SH-SY5Y (cell line): ENCODE measurements at regions not wholly inside any gene's neighbourhood (a gene's known extent, or its start where the extent isn't known, plus 50 kb on each side); places are given as distances from the start of the nearest gene placed in this dataset.

Experiments
- GATA2 ChIP-seq: IDR thresholded peaks from 2 replicates; pipeline ENCODE4 v1.6.1; 2011; ENCODE audit warnings: mild to moderate bottlenecking, low read depth, low read length
- GATA3 ChIP-seq: IDR thresholded peaks from 2 replicates; pipeline ENCODE4 v1.6.1; 2011; ENCODE audit warnings: low read depth, mild to moderate bottlenecking, low read length, moderate library complexity

DNA sequence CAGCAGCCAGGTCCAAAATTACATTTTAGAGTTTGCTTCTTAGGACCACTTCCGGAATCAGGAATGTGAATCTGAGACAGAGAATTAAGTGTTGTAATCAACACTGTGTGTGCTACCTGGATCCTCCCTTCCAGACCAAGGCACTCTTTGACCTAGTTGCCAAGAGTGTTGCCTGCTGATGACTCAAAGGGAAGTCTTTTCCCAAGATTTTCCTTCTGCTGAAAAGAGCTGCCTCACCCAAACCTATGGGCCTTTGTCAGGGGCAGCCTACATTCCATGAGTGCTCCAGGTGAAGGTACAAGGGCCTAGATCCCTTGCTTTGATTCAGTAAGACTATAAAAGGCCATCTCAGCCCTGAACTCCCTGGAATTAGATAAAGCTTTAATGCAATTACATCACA lies 712.5 kb upstream of the ANKRD30A start:
- TF ChIP-seq GATA3 = no peak
- TF ChIP-seq GATA2 = no peak
